HCT116 (cell line): ENCODE measurements at regions not wholly inside any gene's neighbourhood (a gene's known extent, or its start where the extent isn't known, plus 50 kb on each side); places are given as distances from the start of the nearest gene placed in this dataset.

Source experiments
- ATAC-seq: fragments of 200-7000 bp; cut with Tn5 transposase; 2 replicates; pipeline ENCODE4 v1.9.1; 2020; ENCODE audit warnings: mild to moderate bottlenecking, moderate library complexity
- BruUV-seq: library from RNA; stranded (reverse); fragments of 400-500 nt; replicated peaks from 2 replicates; lab custom pipeline; 2021; lab: Mats Ljungman, UMichigan
- CTCF ChIA-PET: fragments of 300-600 bp; sonication (Branson Sonifier 250); formaldehyde crosslinking; loops from one replicate; lab custom pipeline; 2021; ENCODE audit warnings: antibody characterized with exemption; lab: Charles Lee
- POLR2A ChIA-PET: fragments of 300-600, 350-600 bp; sonication (Branson Sonifier 250); formaldehyde crosslinking; loops from one replicate; lab custom pipeline; 2021; ENCODE audit warnings: antibody characterized with exemption; lab: Charles Lee
- RAD21 ChIA-PET, 2 experiments: fragments of 300-600 bp; sonication (Branson Sonifier 250); formaldehyde crosslinking; loops; one replicate each; lab custom pipeline; 2023; ENCODE audit warnings: low total read pairs in 2 of 2; ENCODE audit not compliant: uncharacterized antibody in 2 of 2, unreplicated experiment in 2 of 2, low non-redundant PET in 1 of 2; lab: Charles Lee
- DNase-seq: peaks from one replicate; pipeline ENCODE4 v3.0.0-alpha.2; 2010; ENCODE audit warnings: low read depth, low spot score
- H2AFZ ChIP-seq: fragments of 200-600 bp; shearing (Covaris generic), sonication (generic); 2 replicates; pipeline ENCODE4 v1.6.1; 2017; ENCODE audit warnings: low read depth, mixed run types, mixed read lengths, antibody characterized with exemption, low read length; ENCODE audit not compliant: poor library complexity, severe bottlenecking
- H3K27ac ChIP-seq: 2 replicates; pipeline ENCODE4 v1.5.1; 2012; ENCODE audit warnings: low read depth, low read length
- H3K27me3 ChIP-seq: fragments of 200-600 bp; sonication (generic); 2 replicates; pipeline ENCODE4 v1.6.1; 2016; ENCODE audit warnings: mixed run types, low read length, mixed read lengths; ENCODE audit not compliant: insufficient read depth
- H3K36me3 ChIP-seq, 2 experiments: fragments of 200-500 bp in 1 of 2; fragments of 200-600 bp in 1 of 2; sonication (Bioruptor generic) in 1 of 2; sonication (generic) in 1 of 2; 2 replicates each; pipeline versions ENCODE4 v1.5.1 to v1.6.1; 2014 to 2016; ENCODE audit warnings: low read length in 2 of 2, inconsistent platforms in 1 of 2, mixed read lengths in 1 of 2, mixed run types in 1 of 2; ENCODE audit not compliant: insufficient read depth in 2 of 2, control insufficient read depth in 1 of 2
- H3K4me1 ChIP-seq, 2 experiments: fragments of 200-600 bp in 1 of 2; sonication (generic) in 1 of 2; 2 replicates each; pipeline versions ENCODE4 v1.5.1 to v1.6.1; 2012 to 2017; ENCODE audit warnings: low read length in 2 of 2, inconsistent platforms in 1 of 2, mild to moderate bottlenecking in 1 of 2, mixed read lengths in 1 of 2, mixed run types in 1 of 2, moderate library complexity in 1 of 2; ENCODE audit not compliant: insufficient read depth in 2 of 2, control insufficient read depth in 1 of 2
- H3K4me2 ChIP-seq: fragments of 200-600 bp; sonication (generic); 2 replicates; pipeline ENCODE4 v1.6.1; 2017; ENCODE audit warnings: mixed run types, low read length, mixed read lengths
- H3K4me3 ChIP-seq, 2 experiments: fragments of 200-600 bp in 1 of 2; sonication (generic) in 1 of 2; replicated peaks in 1 of 2; 2 replicates each; pipeline ENCODE4 v1.5.1; 2011 to 2016; ENCODE audit warnings: low read length in 2 of 2, control low read depth in 1 of 2, low read depth in 1 of 2, mild to moderate bottlenecking in 1 of 2, mixed read lengths in 1 of 2, mixed run types in 1 of 2
- H3K79me2 ChIP-seq: fragments of 200-600 bp; sonication (generic); 2 replicates; pipeline ENCODE4 v1.6.1; 2017; ENCODE audit warnings: mild to moderate bottlenecking, mixed run types, low read length, moderate library complexity, mixed read lengths; ENCODE audit not compliant: insufficient read depth
- H3K9ac ChIP-seq: fragments of 200-600 bp; sonication (generic); 2 replicates; pipeline ENCODE4 v1.6.1; 2016; ENCODE audit warnings: low read length, mixed read lengths
- H3K9me2 ChIP-seq: fragments of 200-600 bp; sonication (generic), shearing (Covaris generic); 2 replicates; pipeline ENCODE4 v1.6.1; 2017; ENCODE audit warnings: mixed run types, mild to moderate bottlenecking, moderate library complexity; ENCODE audit not compliant: insufficient read depth
- H3K9me3 ChIP-seq, 2 experiments: fragments of 200-500 bp in 1 of 2; fragments of 200-600 bp in 1 of 2; sonication (Bioruptor generic) in 1 of 2; sonication (generic) in 1 of 2; 2 replicates each; pipeline ENCODE4 v1.6.1; 2014 to 2017; ENCODE audit warnings: low read length in 2 of 2, mixed read lengths in 2 of 2, inconsistent platforms in 1 of 2, low read depth in 1 of 2, mild to moderate bottlenecking in 1 of 2, mixed run types in 1 of 2, moderate library complexity in 1 of 2; ENCODE audit not compliant: control insufficient read depth in 1 of 2, insufficient read depth in 1 of 2
- H4K20me1 ChIP-seq: fragments of 200-600 bp; sonication (generic), shearing (Covaris generic); 2 replicates; pipeline ENCODE4 v1.6.1; 2017; ENCODE audit warnings: mixed run types, mild to moderate bottlenecking, moderate library complexity; ENCODE audit not compliant: insufficient read depth
- CBX3 ChIP-seq: IDR thresholded peaks from 2 replicates; pipeline ENCODE4 v1.6.1; 2012; ENCODE audit warnings: low read depth
- CEBPB ChIP-seq: IDR thresholded peaks from 2 replicates; pipeline ENCODE4 v1.6.1; 2012; ENCODE audit warnings: low read depth
- EZH2phosphoT487 ChIP-seq: fragments of 200-600 bp; IDR thresholded peaks from 2 replicates; pipeline ENCODE4 v1.6.1; 2018; ENCODE audit warnings: antibody characterized with exemption, borderline replicate concordance
- FOSL1 ChIP-seq: IDR thresholded peaks from 2 replicates; pipeline ENCODE4 v1.6.1; 2012; ENCODE audit warnings: low read depth
- JUND ChIP-seq: IDR thresholded peaks from 2 replicates; pipeline ENCODE4 v1.6.1; 2012
- POLR2A ChIP-seq: IDR thresholded peaks from 2 replicates; pipeline ENCODE4 v1.7.0; 2011; ENCODE audit warnings: borderline replicate concordance; ENCODE audit not compliant: insufficient read depth, insufficient read length; ENCODE audit errors: extremely low read depth
- POLR2AphosphoS5 ChIP-seq: IDR thresholded peaks from 2 replicates; pipeline ENCODE4 v1.6.1; 2011; ENCODE audit warnings: mild to moderate bottlenecking, low read depth, low read length, moderate library complexity
- SP1 ChIP-seq: IDR thresholded peaks from 2 replicates; pipeline ENCODE4 v1.6.1; 2012; ENCODE audit warnings: low read depth
- SRF ChIP-seq: IDR thresholded peaks from 2 replicates; pipeline ENCODE4 v1.6.1; 2012; ENCODE audit warnings: low read depth
- YY1 ChIP-seq: IDR thresholded peaks from 2 replicates; pipeline ENCODE4 v1.6.1; 2011; ENCODE audit warnings: low read length, low read depth, moderate library complexity, mild to moderate bottlenecking; ENCODE audit not compliant: insufficient replicate concordance; ENCODE audit errors: extremely low read depth
- ZFX ChIP-seq: fragments of 450-650 bp; IDR thresholded peaks from 2 replicates; pipeline ENCODE4 v1.6.1; 2017
- intact Hi-C: fragments of 100-400 bp; cut with micrococcal nuclease; formaldehyde crosslinking; loops from 2 replicates; pipeline ENCODE4 v1.10.0; 2022
- TF ChIP-seq, protein P1 (sequence below): IDR thresholded peaks from 2 replicates; pipeline ENCODE4 v1.6.1; 2012
- TF ChIP-seq, protein P2 (sequence below), 3 experiments: fragments of 200-600 bp in 1 of 3; sonication (generic) in 1 of 3; IDR thresholded peaks in 2 of 3; conservative IDR thresholded peaks in 1 of 3; 2 replicates each; pipeline ENCODE4 v1.5.1; 2012 to 2017; ENCODE audit warnings: low read depth in 2 of 3, low read length in 2 of 3, antibody characterized with exemption in 1 of 3, borderline replicate concordance in 1 of 3, control low read depth in 1 of 3, mild to moderate bottlenecking in 1 of 3, mixed read lengths in 1 of 3, mixed run types in 1 of 3, moderate library complexity in 1 of 3; ENCODE audit not compliant: insufficient read depth in 1 of 3
- TF ChIP-seq, protein P3 (sequence below): IDR thresholded peaks from 2 replicates; pipeline ENCODE4 v1.6.1; 2012
- TF ChIP-seq, protein P4 (sequence below): IDR thresholded peaks from 2 replicates; pipeline ENCODE4 v1.6.1; 2011; ENCODE audit warnings: mild to moderate bottlenecking, low read length, moderate library complexity; ENCODE audit not compliant: insufficient replicate concordance; ENCODE audit errors: extremely low read depth

DNA sequence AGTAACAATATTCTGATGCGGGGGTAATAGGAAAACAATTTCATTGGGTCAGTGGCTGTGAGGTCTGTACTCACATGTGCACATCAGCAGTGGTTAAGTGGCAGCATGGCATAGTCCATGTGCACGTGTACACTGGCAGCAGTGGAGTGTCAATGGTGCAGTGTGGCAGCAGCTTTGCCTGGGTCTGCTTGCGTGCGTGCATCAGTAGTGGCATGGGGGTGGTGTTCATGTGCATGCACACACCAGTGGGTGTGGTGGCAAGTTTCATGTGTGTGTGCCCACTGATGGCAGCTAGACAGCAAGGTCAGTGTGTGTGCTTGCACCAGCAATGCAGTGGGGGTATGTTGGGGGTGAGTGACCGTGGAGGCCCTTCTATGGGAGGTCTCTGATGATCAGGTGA lies 581.6 kb upstream of the KLHL4 start:
- Histone ChIP-seq H3K4me2 (no peak overlapping the region), H3K27me3 (no peaks in the 10 kb centered on the region), H3K4me1 (no peaks in the 10 kb centered on the region), H3K9me3 (no peaks in the 10 kb centered on the region), H3K4me3 (no peak overlapping the region), H3K36me3 (no peaks in the 10 kb centered on the region), H4K20me1 (no peaks in the 10 kb centered on the region), H2AFZ (no peak overlapping the region), H3K9ac (no peak overlapping the region), H3K79me2 (no peaks in the 10 kb centered on the region), H3K9me2 (no peaks in the 10 kb centered on the region), H3K27ac (no peak overlapping the region)
- ChIA-PET POLR2A (no interaction called here), RAD21 (no interaction called here), CTCF (no interaction called here)
- intact Hi-C loops = no loop called here
- TF ChIP-seq FOSL1 (no peak), SP1 (no peak), SRF (no peak), CBX3 (no peak), POLR2AphosphoS5 (no peak), YY1 (no peak), JUND (no peak), ZFX (no peak), CEBPB (no peak), EZH2phosphoT487 (no peak), POLR2A (no peak)
- TF ChIP-seq, protein P1, sequence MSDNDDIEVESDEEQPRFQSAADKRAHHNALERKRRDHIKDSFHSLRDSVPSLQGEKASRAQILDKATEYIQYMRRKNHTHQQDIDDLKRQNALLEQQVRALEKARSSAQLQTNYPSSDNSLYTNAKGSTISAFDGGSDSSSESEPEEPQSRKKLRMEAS = no peak
- TF ChIP-seq, protein P2, sequence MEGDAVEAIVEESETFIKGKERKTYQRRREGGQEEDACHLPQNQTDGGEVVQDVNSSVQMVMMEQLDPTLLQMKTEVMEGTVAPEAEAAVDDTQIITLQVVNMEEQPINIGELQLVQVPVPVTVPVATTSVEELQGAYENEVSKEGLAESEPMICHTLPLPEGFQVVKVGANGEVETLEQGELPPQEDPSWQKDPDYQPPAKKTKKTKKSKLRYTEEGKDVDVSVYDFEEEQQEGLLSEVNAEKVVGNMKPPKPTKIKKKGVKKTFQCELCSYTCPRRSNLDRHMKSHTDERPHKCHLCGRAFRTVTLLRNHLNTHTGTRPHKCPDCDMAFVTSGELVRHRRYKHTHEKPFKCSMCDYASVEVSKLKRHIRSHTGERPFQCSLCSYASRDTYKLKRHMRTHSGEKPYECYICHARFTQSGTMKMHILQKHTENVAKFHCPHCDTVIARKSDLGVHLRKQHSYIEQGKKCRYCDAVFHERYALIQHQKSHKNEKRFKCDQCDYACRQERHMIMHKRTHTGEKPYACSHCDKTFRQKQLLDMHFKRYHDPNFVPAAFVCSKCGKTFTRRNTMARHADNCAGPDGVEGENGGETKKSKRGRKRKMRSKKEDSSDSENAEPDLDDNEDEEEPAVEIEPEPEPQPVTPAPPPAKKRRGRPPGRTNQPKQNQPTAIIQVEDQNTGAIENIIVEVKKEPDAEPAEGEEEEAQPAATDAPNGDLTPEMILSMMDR (IDR thresholded peaks at IDR 0.05 in 2 of 3, conservative IDR thresholded peaks at IDR 0.05 in 1 of 3; ENCODE audit: borderline replicate concordance in 1 of 3, insufficient read depth in 1 of 3, low read depth in 2 of 3, low read length in 2 of 3) = no peak
- TF ChIP-seq, protein P3, sequence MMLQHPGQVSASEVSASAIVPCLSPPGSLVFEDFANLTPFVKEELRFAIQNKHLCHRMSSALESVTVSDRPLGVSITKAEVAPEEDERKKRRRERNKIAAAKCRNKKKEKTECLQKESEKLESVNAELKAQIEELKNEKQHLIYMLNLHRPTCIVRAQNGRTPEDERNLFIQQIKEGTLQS = no peak
- TF ChIP-seq, protein P4, sequence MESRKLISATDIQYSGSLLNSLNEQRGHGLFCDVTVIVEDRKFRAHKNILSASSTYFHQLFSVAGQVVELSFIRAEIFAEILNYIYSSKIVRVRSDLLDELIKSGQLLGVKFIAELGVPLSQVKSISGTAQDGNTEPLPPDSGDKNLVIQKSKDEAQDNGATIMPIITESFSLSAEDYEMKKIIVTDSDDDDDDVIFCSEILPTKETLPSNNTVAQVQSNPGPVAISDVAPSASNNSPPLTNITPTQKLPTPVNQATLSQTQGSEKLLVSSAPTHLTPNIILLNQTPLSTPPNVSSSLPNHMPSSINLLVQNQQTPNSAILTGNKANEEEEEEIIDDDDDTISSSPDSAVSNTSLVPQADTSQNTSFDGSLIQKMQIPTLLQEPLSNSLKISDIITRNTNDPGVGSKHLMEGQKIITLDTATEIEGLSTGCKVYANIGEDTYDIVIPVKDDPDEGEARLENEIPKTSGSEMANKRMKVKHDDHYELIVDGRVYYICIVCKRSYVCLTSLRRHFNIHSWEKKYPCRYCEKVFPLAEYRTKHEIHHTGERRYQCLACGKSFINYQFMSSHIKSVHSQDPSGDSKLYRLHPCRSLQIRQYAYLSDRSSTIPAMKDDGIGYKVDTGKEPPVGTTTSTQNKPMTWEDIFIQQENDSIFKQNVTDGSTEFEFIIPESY = no peak
- ATAC-seq (no peak), DNase-seq (no peak)
- no TSS peak for BruUV-seq
